IPS-20b (cell line): ENCODE measurements at regions not wholly inside any gene's neighbourhood (a gene's known extent, or its start where the extent isn't known, plus 50 kb on each side); places are given as distances from the start of the nearest gene placed in this dataset.
A peak's percentile ranks its signal among the peaks of the same experiment; 100 is the strongest.
"Not testable (repeated sequence)": the region's sequence is repeated elsewhere in the genome, so short reads cannot be mapped to it uniquely, and the experiment has no call there.

Experiments used
- H3K27ac ChIP-seq: one replicate; pipeline ENCODE4 v1.5.1; 2013; ENCODE audit warnings: low read length
- H3K27me3 ChIP-seq: 2 replicates; pipeline ENCODE4 v1.6.1; 2013; ENCODE audit warnings: mild to moderate bottlenecking, low read length, inconsistent platforms; ENCODE audit not compliant: insufficient read depth
- H3K36me3 ChIP-seq: 2 replicates; pipeline ENCODE4 v1.6.1; 2013; ENCODE audit warnings: low read depth, mild to moderate bottlenecking, inconsistent platforms, low read length, moderate library complexity; ENCODE audit not compliant: insufficient read depth
- H3K4me1 ChIP-seq: 2 replicates; pipeline ENCODE4 v1.6.1; 2013; ENCODE audit warnings: mild to moderate bottlenecking, control low read depth, inconsistent platforms, low read length, moderate library complexity; ENCODE audit not compliant: insufficient read depth
- H3K4me3 ChIP-seq: 2 replicates; pipeline ENCODE4 v1.5.1; 2013; ENCODE audit warnings: mild to moderate bottlenecking, low read length, inconsistent platforms
- H3K9ac ChIP-seq: 2 replicates; pipeline ENCODE4 v1.6.1; 2013; ENCODE audit warnings: low read depth, mild to moderate bottlenecking, inconsistent platforms, low read length, moderate library complexity
- H3K9me3 ChIP-seq: 2 replicates; pipeline ENCODE4 v1.6.1; 2013; ENCODE audit warnings: mild to moderate bottlenecking, low read depth, low read length, inconsistent platforms; ENCODE audit not compliant: insufficient read depth

DNA sequence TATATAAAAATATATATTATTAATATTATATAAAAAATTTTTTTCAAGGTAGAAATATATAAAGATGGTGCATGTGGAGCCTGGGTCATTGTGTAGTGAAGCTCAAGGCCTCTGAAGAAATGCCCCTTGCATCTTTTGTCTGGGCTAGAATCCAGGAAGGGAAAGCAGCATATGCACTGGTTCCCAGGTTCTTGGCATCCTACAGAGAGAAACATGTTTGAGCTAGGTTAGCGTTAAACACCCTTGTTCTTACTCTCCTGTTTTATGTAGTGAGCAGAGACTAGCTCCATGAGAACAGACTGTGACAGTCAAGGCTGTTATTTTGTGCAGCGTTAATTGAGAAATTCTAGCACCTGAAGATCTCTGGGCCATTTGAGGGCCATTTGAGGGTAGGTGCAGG, 116.1 kb downstream of the POM121L12 start:
- H3K9ac ChIP-seq = no peak overlapping the region
- no peaks in the 10 kb centered on the region for H3K36me3 ChIP-seq
- no peaks in the 10 kb centered on the region for H3K9me3 ChIP-seq
- no peaks in the 10 kb centered on the region for H3K27me3 ChIP-seq
- no peak overlapping the region for H3K27ac ChIP-seq
- H3K4me3 ChIP-seq = no peak overlapping the region
- H3K4me1 ChIP-seq = no peaks in the 10 kb centered on the region

DNA sequence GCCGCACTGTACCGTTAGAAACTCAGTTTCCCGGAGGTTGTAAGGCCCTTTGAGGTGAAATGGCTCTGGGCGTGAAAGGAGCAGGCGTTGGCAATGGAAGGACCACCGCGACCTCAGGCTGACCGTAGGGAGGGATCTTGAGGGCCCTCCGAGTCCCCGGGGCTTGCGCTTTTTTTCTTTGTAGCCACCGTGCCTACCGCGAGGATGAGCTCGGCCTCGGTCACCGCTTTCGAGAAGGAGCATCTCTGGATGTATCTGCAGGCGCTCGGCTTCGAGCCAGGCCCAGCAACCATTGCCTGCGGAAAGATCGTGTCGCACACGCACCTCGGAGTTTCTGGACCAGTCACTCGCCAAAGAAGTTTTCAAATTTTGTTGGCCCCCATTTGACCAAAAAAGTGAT, 151.8 kb downstream of the POM121L12 start:
- H3K9me3 ChIP-seq, H3K36me3 ChIP-seq, H3K9ac ChIP-seq, H3K27me3 ChIP-seq, H3K4me1 ChIP-seq, H3K27ac ChIP-seq, H3K4me3 ChIP-seq: not testable (repeated sequence)

DNA sequence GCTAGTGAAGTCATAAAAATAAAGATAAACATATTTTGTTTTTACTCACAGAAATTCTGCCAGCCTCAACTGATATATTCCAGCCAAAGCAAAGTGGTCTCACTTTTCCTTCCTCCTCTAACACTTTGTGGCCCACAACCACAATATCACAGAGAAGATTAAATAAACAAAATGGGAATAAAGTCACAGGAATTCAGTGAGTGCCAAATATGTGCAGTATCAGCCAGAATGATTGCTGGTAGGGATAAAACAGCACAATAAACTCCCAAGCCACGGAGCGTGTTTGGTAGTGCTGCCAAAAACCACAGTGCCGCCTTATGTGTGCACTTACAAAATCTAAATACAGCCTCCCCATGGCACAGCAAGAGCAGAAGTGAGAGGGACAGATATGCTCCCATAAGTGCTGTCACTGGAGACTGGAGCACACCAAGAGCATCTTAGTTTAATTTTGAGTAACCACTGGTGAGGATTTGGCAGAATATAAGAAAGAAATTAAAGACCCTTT, 155.8 kb downstream of the POM121L12 start:
- Histone ChIP-seq H3K9me3 (no peaks in the 10 kb centered on the region), H3K4me1 (no peaks in the 10 kb centered on the region), H3K27me3 (no peaks in the 10 kb centered on the region), H3K36me3 (no peaks in the 10 kb centered on the region), H3K27ac (no peak overlapping the region), H3K4me3 (no peak overlapping the region), H3K9ac (no peak overlapping the region)

DNA sequence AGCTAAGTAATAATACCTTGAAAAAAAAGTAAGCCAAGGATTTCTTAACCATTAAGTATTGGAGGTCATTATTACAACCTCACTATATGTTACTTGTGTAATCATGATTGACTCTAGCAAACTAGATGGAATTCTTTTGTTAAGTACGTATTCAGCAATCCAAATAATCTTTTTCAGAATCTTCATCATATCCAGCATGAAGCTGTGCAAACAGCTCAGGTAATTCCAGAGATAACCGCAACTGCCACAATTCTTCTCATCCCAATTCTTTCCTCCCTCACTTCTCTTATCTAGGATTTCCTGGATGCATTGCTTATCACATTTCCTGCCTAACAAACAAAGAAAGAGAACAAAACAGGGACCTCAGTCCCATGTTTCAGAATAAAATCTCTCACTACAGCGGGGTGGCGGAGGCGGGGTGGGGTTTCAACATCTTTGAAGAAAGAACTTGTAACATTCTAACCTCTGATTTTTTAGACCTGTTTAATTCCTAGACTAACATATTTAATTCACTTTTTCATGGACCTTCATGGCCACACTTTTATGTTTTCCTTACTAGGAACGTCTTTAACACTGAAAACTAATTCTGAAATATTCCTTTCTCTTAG, 156.5 kb downstream of the POM121L12 start:
- Histone ChIP-seq H3K4me3 (no peak overlapping the region), H3K27me3 (no peaks in the 10 kb centered on the region), H3K36me3 (no peaks in the 10 kb centered on the region), H3K9me3 (no peaks in the 10 kb centered on the region), H3K27ac (no peak overlapping the region), H3K9ac (no peak overlapping the region), H3K4me1 (no peaks in the 10 kb centered on the region)

DNA sequence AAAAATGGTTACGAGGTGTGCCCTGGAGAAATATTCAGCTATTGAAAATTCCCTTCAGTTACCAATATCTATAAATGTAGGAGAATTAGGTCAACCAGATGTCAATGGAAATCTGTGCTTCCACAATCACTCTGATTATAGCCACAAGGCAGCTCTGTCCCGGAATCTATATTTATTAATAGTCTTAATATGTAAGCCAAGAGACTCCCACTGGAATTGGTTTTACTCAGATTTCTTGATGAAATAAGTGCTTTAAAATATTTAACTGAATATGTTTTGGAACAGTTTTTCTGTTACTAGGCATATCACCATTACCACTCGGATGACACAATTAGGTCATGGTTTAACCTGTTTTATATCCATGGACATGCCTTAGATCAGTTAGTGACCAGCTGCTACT, 169.6 kb downstream of the POM121L12 start:
- no peak overlapping the region for H3K9ac ChIP-seq
- no peaks in the 10 kb centered on the region for H3K4me1 ChIP-seq
- H3K36me3 ChIP-seq = no peaks in the 10 kb centered on the region
- H3K27me3 ChIP-seq = no peaks in the 10 kb centered on the region
- no peak overlapping the region for H3K27ac ChIP-seq
- no peak overlapping the region for H3K4me3 ChIP-seq
- no peaks in the 10 kb centered on the region for H3K9me3 ChIP-seq

DNA sequence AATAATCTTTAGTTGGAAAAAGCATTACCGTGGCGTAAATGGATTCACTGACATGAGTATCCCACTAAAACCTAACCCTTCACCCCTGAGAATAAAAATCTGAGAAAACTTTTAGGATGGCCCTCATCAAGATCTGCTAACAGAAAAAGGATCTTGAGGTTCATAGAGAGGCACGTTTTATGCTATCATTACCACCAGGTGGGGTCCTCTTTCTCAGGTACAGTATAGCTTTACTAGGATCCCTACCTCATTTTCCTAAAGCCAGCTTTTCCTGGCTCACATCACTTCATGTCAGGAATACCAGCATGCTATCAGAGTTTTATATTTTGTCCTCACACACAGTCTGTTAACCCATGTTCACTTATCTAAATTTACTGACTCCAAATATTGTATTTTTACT, 173.7 kb downstream of the POM121L12 start:
- Histone ChIP-seq H3K27ac (no peak overlapping the region), H3K9ac (no peak overlapping the region), H3K36me3 (no peaks in the 10 kb centered on the region), H3K4me3 (no peak overlapping the region), H3K27me3 (no peaks in the 10 kb centered on the region), H3K9me3 (peaks cover 14% of the 10 kb centered on the region), H3K4me1 (no peaks in the 10 kb centered on the region)

GRCh38 chr7:53214463-53214862, 179.0 kb downstream of the POM121L12 start:
- Histone ChIP-seq H3K27me3 (peaks cover 8% of the 10 kb centered on the region; the same call in 1 of the 2 replicates), H3K9ac (no peak overlapping the region), H3K36me3 (no peaks in the 10 kb centered on the region), H3K4me1 (no peaks in the 10 kb centered on the region), H3K9me3 (peaks cover 42% of the 10 kb centered on the region), H3K27ac (no peak overlapping the region), H3K4me3 (no peak overlapping the region)

DNA sequence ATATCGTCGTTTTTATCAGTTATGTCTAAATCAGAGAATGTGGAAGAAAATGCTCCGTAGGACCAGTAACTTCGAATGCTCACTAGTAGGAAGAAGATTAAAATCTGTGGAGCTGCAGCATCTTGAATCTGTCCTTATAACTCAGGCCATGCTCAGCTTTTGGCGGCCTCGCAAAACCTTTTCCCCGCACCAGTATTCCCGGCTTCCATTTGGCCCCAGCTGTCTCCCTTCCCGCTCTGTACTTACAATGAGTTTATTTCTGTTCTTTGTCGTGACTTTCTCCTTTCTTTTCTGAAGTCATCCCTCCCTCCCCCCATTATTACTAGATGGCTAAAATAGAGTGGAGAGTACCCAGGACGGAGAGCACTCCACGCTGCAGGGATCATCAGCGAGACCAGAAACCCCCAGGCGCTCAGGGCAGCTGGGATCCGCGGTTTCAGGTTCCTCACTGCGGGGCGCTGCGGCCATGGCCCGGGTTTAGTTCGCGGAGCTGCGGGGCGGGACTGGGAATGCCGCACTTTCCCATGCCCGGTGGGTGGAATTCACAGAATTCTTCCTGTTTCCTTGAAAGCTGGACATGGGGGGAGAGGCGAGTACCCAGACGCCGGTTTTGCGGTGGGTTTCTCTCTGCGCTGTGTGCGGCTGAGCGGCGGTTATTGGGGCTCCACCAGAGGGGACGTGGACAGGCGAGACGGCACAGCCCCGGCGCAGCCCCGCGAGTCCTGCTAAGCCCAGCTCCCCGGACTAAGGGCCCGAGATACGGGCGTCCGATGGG, 183.5 kb downstream of the POM121L12 start:
- no peak overlapping the region for H3K27ac ChIP-seq
- peaks cover 30% of the 10 kb centered on the region for H3K9me3 ChIP-seq
- peak overlapping the region; percentile 41; the same call in 1 of the 2 replicates for H3K9ac ChIP-seq
- no peaks in the 10 kb centered on the region for H3K36me3 ChIP-seq
- peaks cover 8% of the 10 kb centered on the region; the same call in 1 of the 2 replicates for H3K27me3 ChIP-seq
- H3K4me3 ChIP-seq = peak overlapping the region; percentile 62; the same call in 1 of the 2 replicates
- H3K4me1 ChIP-seq = no peaks in the 10 kb centered on the region

DNA sequence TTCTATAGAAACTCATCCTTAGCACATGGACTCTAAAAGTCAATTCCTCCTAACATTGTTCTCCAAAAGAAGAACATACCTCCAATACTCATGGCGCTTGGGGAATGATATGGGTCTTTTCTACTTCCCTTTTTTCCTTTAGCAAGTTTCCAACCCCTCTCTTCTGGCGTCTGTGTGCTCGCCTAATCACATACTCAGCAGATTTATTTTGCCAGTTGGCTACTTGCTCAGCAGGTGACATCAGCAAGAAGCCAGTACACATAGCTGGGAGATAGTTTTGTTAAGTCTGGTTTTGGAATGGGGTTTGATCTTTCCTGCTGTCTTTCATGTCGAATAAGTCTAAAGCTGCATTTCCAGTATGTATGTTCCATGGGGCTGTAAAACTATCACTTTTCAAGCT, 193.8 kb downstream of the POM121L12 start:
- Histone ChIP-seq H3K27me3 (no peaks in the 10 kb centered on the region), H3K4me3 (no peak overlapping the region), H3K27ac (no peak overlapping the region), H3K9me3 (no peaks in the 10 kb centered on the region), H3K4me1 (no peaks in the 10 kb centered on the region), H3K36me3 (no peaks in the 10 kb centered on the region), H3K9ac (no peak overlapping the region)

GRCh38 chr7:53237344-53237913, 202.0 kb downstream of the POM121L12 start:
- Histone ChIP-seq H3K27ac (no peak overlapping the region), H3K36me3 (no peaks in the 10 kb centered on the region), H3K4me3 (no peak overlapping the region), H3K27me3 (no peaks in the 10 kb centered on the region), H3K4me1 (peaks cover 4% of the 10 kb centered on the region; the same call in 1 of the 2 replicates), H3K9me3 (no peaks in the 10 kb centered on the region), H3K9ac (no peak overlapping the region)

GRCh38 chr7:53238021-53238605, 202.7 kb downstream of the POM121L12 start:
- H3K4me3 ChIP-seq = no peak overlapping the region
- H3K4me1 ChIP-seq = peaks cover 4% of the 10 kb centered on the region; the same call in 1 of the 2 replicates
- no peaks in the 10 kb centered on the region for H3K27me3 ChIP-seq
- H3K9ac ChIP-seq = no peak overlapping the region
- no peaks in the 10 kb centered on the region for H3K9me3 ChIP-seq
- no peak overlapping the region for H3K27ac ChIP-seq
- no peaks in the 10 kb centered on the region for H3K36me3 ChIP-seq
